Choroid plexus epithelial cell (primary cell): ENCODE measurements at regions not wholly inside any gene's neighbourhood (a gene's known extent, or its start where the extent isn't known, plus 50 kb on each side); places are given as distances from the start of the nearest gene placed in this dataset.

ENCODE experiments used
- DNase-seq: peaks from one replicate; pipeline ENCODE4 v3.0.0-alpha.2; 2010; ENCODE audit warnings: low read depth
- H3K4me3 ChIP-seq: 2 replicates; pipeline ENCODE4 v1.5.1; 2011; ENCODE audit warnings: low read depth, mild to moderate bottlenecking, control low read depth, low read length, moderate library complexity
- TF ChIP-seq, protein P1 (sequence below): conservative IDR thresholded peaks from 2 replicates; pipeline ENCODE4 v1.5.1; 2011; ENCODE audit warnings: low read depth, mild to moderate bottlenecking, control low read depth, inconsistent platforms, low read length, moderate library complexity

DNA sequence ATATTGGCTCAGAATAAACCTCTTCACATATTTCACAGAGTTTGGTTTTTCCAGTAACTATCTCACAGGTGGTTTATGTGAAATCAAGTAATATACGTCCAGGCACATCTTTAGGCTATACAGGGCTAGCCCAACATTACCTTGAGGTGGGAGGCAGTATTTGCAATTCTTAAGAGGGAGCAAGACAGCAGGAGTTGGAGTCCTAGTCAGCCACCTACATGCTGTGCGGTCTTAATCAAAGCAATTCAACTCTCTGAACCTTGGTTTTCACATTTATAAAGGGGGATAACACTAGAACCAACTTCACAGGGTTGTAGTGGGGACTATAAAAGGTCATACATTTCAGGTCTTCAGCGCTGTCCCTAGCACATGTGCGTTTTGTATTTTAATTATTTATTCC lies 73.5 kb upstream of the FICD start:
- TF ChIP-seq, protein P1, sequence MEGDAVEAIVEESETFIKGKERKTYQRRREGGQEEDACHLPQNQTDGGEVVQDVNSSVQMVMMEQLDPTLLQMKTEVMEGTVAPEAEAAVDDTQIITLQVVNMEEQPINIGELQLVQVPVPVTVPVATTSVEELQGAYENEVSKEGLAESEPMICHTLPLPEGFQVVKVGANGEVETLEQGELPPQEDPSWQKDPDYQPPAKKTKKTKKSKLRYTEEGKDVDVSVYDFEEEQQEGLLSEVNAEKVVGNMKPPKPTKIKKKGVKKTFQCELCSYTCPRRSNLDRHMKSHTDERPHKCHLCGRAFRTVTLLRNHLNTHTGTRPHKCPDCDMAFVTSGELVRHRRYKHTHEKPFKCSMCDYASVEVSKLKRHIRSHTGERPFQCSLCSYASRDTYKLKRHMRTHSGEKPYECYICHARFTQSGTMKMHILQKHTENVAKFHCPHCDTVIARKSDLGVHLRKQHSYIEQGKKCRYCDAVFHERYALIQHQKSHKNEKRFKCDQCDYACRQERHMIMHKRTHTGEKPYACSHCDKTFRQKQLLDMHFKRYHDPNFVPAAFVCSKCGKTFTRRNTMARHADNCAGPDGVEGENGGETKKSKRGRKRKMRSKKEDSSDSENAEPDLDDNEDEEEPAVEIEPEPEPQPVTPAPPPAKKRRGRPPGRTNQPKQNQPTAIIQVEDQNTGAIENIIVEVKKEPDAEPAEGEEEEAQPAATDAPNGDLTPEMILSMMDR, result no peak
- H3K4me3 ChIP-seq, result no peak overlapping the region
- no peak for DNase-seq

DNA sequence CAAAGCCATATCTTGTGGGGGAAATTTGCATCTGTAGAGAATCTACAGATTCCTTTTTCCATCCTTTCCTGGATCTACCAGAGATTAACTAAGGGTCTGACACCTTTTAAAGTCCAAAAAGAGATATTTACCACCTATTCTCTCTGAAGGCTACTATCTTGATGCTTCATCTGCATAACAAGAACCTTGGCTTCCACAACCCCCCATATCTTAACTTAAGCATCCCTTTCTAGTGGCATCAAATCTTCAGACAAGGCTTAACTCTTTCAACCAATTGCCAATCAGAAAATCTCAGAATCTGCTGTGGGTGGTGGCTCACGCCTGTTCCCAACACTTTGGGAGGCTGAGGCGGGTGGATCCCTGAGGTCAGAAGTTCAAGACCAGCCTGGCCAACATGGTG lies 74.3 kb upstream of the FICD start:
- TF ChIP-seq, protein P1, result no peak
- no peak for DNase-seq
- no peak overlapping the region for H3K4me3 ChIP-seq

DNA sequence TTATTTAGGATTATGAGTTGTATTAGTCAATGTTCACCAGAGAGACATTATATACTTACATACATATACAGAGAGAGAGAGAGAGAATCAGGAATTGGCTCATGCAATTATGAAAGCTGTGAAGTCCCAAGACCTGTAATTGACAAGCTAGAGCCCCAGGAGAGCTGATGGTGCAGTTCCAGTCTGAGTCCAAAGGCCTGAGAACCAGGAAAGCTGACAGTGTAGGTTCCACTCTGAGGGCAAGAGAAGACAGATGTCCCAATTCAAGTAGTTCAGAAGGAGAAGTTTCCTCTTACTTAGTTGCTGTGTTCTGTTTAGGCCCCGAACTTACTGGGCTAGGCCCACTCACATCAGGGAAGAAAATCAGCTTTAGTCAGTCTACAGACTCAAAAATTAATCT lies 76.4 kb upstream of the FICD start:
- H3K4me3 ChIP-seq, result no peak overlapping the region
- DNase-seq, result no peak
- TF ChIP-seq, protein P1, result no peak

DNA sequence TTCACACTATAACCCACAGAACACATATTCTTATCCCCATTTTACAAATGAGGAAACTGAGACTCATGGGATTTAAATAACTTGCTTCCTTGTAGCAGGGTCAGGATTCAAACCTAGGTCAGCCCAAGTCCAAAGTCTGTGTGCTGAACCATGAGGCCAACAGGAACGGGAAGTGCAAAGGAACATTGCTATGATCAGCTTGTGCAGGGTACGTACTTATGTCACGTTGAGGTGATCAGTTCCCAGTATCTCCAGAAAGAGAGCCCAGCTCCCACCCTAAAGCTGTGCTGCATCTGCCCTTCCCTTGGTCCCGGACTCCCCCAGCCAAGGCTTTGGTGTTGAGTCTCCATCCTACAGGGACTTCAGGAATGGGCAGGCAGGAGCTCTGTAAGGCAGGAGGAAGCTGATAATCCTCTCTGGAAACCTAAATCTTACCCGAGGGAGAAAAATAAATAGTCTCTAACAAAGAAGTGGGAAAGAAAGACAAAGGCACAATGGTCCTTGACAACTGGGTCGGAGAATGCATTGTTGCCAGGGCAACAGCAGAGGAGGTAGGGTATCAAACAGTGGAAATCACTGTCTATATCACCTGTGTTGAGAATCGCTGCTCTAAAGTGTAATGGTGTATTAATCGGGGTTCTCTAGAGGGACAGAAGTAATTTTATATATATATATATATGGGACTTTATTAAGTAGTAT lies 82.5 kb upstream of the FICD start:
- DNase-seq, result no peak

DNA sequence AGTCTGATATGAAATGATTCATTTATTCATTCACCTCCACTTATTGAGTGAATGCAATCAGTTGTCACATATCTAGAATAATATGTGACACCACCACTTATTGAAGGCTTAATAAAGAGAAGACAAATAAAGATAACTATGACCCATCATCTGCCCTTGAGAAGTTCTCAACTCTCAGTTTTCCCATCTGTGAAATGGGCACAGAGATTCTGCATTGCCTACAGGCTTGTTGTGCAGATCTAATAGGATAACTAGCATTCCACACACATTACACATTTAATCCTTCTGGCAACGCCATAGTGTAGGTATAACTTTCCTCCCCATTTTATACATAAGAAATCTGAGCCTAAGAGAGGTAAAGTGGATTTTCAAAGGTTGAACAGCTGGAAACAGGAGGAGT lies 84.2 kb upstream of the FICD start:
- TF ChIP-seq, protein P1, result no peak
- DNase-seq, result no peak

More for the DNA sequence above, 82.5 kb upstream of the FICD start:
- TF ChIP-seq, protein P1, result no peak
- no peak overlapping the region for H3K4me3 ChIP-seq

DNA sequence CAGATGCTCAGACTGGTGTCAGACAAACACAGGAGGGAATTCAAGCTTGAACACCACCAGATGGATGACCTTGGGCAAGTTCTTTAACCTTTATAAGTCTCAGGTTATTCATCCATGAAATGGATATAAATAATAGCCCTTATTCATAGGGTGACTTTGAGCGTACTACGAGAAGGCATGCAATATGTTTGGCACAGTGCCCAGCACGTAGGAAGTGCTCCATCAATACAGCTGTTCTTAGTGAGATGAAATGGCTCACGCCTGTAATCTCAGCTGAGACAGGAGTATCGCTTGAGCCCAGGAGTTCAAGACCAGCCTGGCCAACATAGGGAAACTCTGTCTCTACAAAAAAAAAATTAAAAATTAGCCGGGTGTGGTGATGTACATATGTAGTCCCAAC lies 84.8 kb upstream of the FICD start:
- no peak overlapping the region for H3K4me3 ChIP-seq
- DNase-seq, result peak; percentile 48
- TF ChIP-seq, protein P1, result no peak

More for the DNA sequence above, 84.2 kb upstream of the FICD start:
- no peak overlapping the region for H3K4me3 ChIP-seq

DNA sequence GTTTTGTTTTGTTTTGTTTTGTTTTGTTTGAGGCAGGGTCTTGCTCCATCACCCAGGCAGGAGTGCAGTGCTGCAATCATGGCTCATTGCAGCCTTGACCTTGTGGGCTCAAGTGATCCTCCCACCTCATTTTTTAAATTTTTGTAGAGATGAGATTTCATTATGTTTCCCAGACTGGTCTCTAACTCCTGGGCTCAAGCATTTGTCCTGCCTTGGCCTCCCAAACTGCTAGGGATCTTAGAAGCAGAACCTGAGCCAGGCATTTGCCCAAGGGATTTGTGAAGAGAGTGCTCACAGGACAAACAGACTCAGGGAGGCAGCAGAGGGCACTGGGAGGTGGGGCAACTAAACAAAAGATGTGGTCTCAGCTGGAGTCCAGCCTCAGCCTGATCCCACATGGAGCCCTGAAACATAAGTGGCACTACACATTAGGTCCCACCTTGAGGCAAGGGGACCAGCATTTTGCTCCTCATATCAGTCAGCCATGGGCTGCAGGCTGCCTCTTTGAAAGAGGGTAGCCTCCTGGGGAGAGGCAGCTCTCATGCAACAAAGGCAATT lies 86.2 kb upstream of the CMKLR1 start:
- peak; percentile 28 for DNase-seq
- TF ChIP-seq, protein P1, result no peak

More for the DNA sequence above, 86.2 kb upstream of the CMKLR1 start:
- no peak overlapping the region for H3K4me3 ChIP-seq
